AG09319 (cell line): ENCODE measurements at regions not wholly inside any gene's neighbourhood (a gene's known extent, or its start where the extent isn't known, plus 50 kb on each side); places are given as distances from the start of the nearest gene placed in this dataset.

Experiments used
- DNase-seq: peaks from one replicate; pipeline ENCODE4 v3.0.0-alpha.2; 2010; ENCODE audit warnings: low read depth; ENCODE audit errors: extremely low read depth
- CTCF ChIP-seq: IDR thresholded peaks from 2 replicates; pipeline ENCODE4 v1.5.1; 2011; ENCODE audit warnings: low read depth, mild to moderate bottlenecking, inconsistent platforms, low read length, moderate library complexity

GRCh38 chrX:145735036-145735435 lies 82.6 kb upstream of the SLITRK2 start:
- TF ChIP-seq CTCF, result no peak
- DNase-seq, result no peak

GRCh38 chrX:145751943-145752342 lies 65.7 kb upstream of the SLITRK2 start:
- TF ChIP-seq CTCF, result no peak
- no peak for DNase-seq
